Esophagus muscularis mucosa (tissue), 4 donors: ENCODE measurements at regions not wholly inside any gene's neighbourhood (a gene's known extent, or its start where the extent isn't known, plus 50 kb on each side); places are given as distances from the start of the nearest gene placed in this dataset.

Source experiments
- DNase-seq: peaks from one replicate; pipeline ENCODE4 v3.0.0-alpha.2; 2017; ENCODE audit errors: extremely low spot score
- H3K27ac ChIP-seq, 4 donors: fragments of 200-600 bp; sonication (generic); replicated peaks in 1 of 4; 1 replicate in 3 of 4; 2 replicates in 1 of 4; pipeline ENCODE4 v1.5.1; 2016 to 2019; ENCODE audit warnings: mild to moderate bottlenecking in 1 of 4
- H3K27me3 ChIP-seq, 4 donors: fragments of 200-600 bp; sonication (generic); one replicate each; pipeline versions ENCODE4 v1.5.1 to v1.6.0; 2016 to 2019
- H3K36me3 ChIP-seq, 4 donors: fragments of 200-600 bp; sonication (generic); one replicate each; pipeline ENCODE4 v1.5.1; 2016 to 2019
- H3K4me1 ChIP-seq, 4 donors: fragments of 200-600 bp; sonication (generic); one replicate each; pipeline ENCODE4 v1.5.1; 2016 to 2019
- H3K4me3 ChIP-seq, 4 donors: fragments of 200-600 bp; sonication (generic); 1 replicate in 2 of 4; 2 replicates in 2 of 4; pipeline ENCODE4 v1.5.1; 2016 to 2019; ENCODE audit warnings: mild to moderate bottlenecking in 4 of 4, moderate library complexity in 1 of 4
- H3K9me3 ChIP-seq, 4 donors: fragments of 200-600 bp; sonication (generic); 1 replicate in 3 of 4; 2 replicates in 1 of 4; pipeline ENCODE4 v1.5.1; 2016 to 2019
- CTCF ChIP-seq, 3 experiments: fragments of 200-600 bp in 2 of 3; fragments of 450-650 bp in 1 of 3; sonication (generic) in 2 of 3; IDR thresholded peaks; one replicate each; pipeline ENCODE4 v1.5.1; 2017 to 2019; ENCODE audit warnings: antibody characterized with exemption in 3 of 3, mild to moderate bottlenecking in 2 of 3, moderate library complexity in 1 of 3
- EP300 ChIP-seq: sonication (generic); formaldehyde crosslinking; IDR thresholded peaks from one replicate; pipeline ENCODE4 v1.6.1; 2017; ENCODE audit warnings: antibody characterized with exemption
- POLR2A ChIP-seq: fragments of 450-650 bp; IDR thresholded peaks from one replicate; pipeline ENCODE4 v1.6.1; 2017; ENCODE audit warnings: antibody characterized with exemption, moderate library complexity, mild to moderate bottlenecking, low read depth
- POLR2AphosphoS5 ChIP-seq, 2 donors: sonication (generic); formaldehyde crosslinking; IDR thresholded peaks; one replicate each; pipeline ENCODE4 v1.6.1; 2017; ENCODE audit warnings: antibody characterized with exemption in 2 of 2
- WGBS: methylation state at CpG from one replicate; pipeline ENCODE4 v1.1.5; 2018; 5-methylcytosine and 5-hydroxymethylcytosine counted together
- intact Hi-C: fragments of 100-400 bp; cut with DNase I; formaldehyde crosslinking; loops from one replicate; pipeline ENCODE4 v1.15.1; 2023

- TF ChIP-seq EP300 (no peak), CTCF (IDR thresholded peaks at IDR 0.05) (no peak), POLR2A (no peak), POLR2AphosphoS5 (IDR thresholded peaks at IDR 0.05) (no peak)
- no peaks in the 10 kb centered on the region for H3K9me3 ChIP-seq
- intact Hi-C loops = no loop called here
- no peak overlapping the region for H3K4me3 ChIP-seq
- no peaks in the 10 kb centered on the region for H3K27me3 ChIP-seq
- H3K36me3 ChIP-seq = no peaks in the 10 kb centered on the region
- no peak overlapping the region for H3K27ac ChIP-seq
- H3K4me1 ChIP-seq = no peaks in the 10 kb centered on the region
- DNase-seq = no peak
Observed at GRCh38 chr2:142786918-142787702, 90.4 kb upstream of the KYNU start.

- H3K27ac ChIP-seq = no peak overlapping the region
- 80% methylated on average over 4 of the region's 4 CpGs for WGBS
- H3K9me3 ChIP-seq = no peaks in the 10 kb centered on the region
- H3K27me3 ChIP-seq = no peaks in the 10 kb centered on the region
- no peaks in the 10 kb centered on the region for H3K36me3 ChIP-seq
- TF ChIP-seq POLR2AphosphoS5 (IDR thresholded peaks at IDR 0.05) (no peak), CTCF (IDR thresholded peaks at IDR 0.05) (no peak), POLR2A (no peak), EP300 (no peak)
- no peaks in the 10 kb centered on the region for H3K4me1 ChIP-seq
- intact Hi-C loops = no loop called here
- no peak overlapping the region for H3K4me3 ChIP-seq
- no peak for DNase-seq
Observed at GRCh38 chr2:142782942-142783443, 94.5 kb upstream of the KYNU start.

DNA sequence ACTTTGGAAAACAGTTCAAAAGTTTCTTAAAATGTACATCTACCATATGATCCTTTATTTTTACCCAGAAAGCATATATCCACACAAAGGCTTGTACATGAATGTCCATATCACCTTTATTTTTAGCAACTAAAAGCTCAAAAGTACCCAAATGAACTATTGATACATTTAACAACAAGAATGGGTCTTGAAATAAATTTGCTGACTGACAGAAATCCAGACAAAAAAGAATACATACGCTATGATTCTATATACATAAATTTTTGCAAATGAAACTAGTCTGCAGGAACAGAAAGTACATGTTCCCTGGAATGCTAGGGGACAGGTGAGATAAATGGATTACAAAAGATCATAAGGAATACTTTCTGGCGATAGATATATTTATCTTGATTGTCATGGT, 96.3 kb upstream of the KYNU start:
- Histone ChIP-seq H3K9me3 (peaks cover 0 to 3% (median 0%) of the 10 kb centered on the region in 4 donors), H3K27ac (no peak overlapping the region), H3K27me3 (no peaks in the 10 kb centered on the region), H3K4me3 (no peak overlapping the region), H3K36me3 (no peaks in the 10 kb centered on the region), H3K4me1 (no peaks in the 10 kb centered on the region)
- TF ChIP-seq POLR2AphosphoS5 (IDR thresholded peaks at IDR 0.05) (no peak), CTCF (IDR thresholded peaks at IDR 0.05) (no peak), EP300 (no peak), POLR2A (no peak)
- 80% methylated on average over 2 of the region's 2 CpGs for WGBS
- no peak for DNase-seq
- intact Hi-C loops = no loop called here

GRCh38 chr2:142778289-142778688, 99.2 kb upstream of the KYNU start:
- Histone ChIP-seq H3K36me3 (no peaks in the 10 kb centered on the region), H3K4me1 (no peaks in the 10 kb centered on the region), H3K9me3 (peaks cover 0 to 4% (median 0%) of the 10 kb centered on the region in 4 donors), H3K27me3 (no peaks in the 10 kb centered on the region), H3K27ac (no peak overlapping the region), H3K4me3 (no peak overlapping the region)
- TF ChIP-seq POLR2AphosphoS5 (IDR thresholded peaks at IDR 0.05) = no peak
- TF ChIP-seq POLR2A = no peak
- TF ChIP-seq CTCF (IDR thresholded peaks at IDR 0.05) = no peak
- TF ChIP-seq EP300 = no peak
- 78% methylated on average over 3 of the region's 3 CpGs for WGBS
- no peak for DNase-seq
- intact Hi-C loops = no loop called here

GRCh38 chr2:142777742-142778141, 99.7 kb upstream of the KYNU start:
- no peaks in the 10 kb centered on the region for H3K27me3 ChIP-seq
- H3K9me3 ChIP-seq = peaks cover 0 to 4% (median 0%) of the 10 kb centered on the region in 4 donors
- H3K4me1 ChIP-seq = no peaks in the 10 kb centered on the region
- TF ChIP-seq POLR2AphosphoS5 (IDR thresholded peaks at IDR 0.05) (no peak), POLR2A (no peak), EP300 (no peak), CTCF (IDR thresholded peaks at IDR 0.05) (no peak)
- 59% methylated on average over 2 of the region's 2 CpGs for WGBS
- no peak overlapping the region for H3K4me3 ChIP-seq
- DNase-seq = no peak
- no peaks in the 10 kb centered on the region for H3K36me3 ChIP-seq
- no peak overlapping the region for H3K27ac ChIP-seq
- intact Hi-C loops = no loop called here
